ENCODE measurements at regions not wholly inside any gene's neighbourhood (a gene's known extent, or its start where the extent isn't known, plus 50 kb on each side); places are given as distances from the start of the nearest gene placed in this dataset.

- DNase-seq (ENCODE audit: low read depth in 1 of 2, low spot score in 1 of 2) (no peak), FAIRE-seq (peak; percentile 36), ATAC-seq (no peak)
- WGBS (ENCODE audit: missing lambda C conversion rate) = 52% methylated on average over 2 of the region's 2 CpGs
- no peak overlapping the region for H3K4me3 ChIP-seq
- H3K27ac ChIP-seq = no peak overlapping the region
- TF ChIP-seq ZC3H11A (IDR thresholded peaks at IDR 0.05) (no peak), ESRRA (IDR thresholded peaks at IDR 0.05; ENCODE audit: borderline replicate concordance, low read length) (no peak), FOXS1 (CRISPR knock-in tag; IDR thresholded peaks at IDR 0.05) (no peak), EHMT2 (IDR thresholded peaks at IDR 0.05; ENCODE audit: low read depth) (no peak), MAZ (IDR thresholded peaks at IDR 0.05; ENCODE audit: borderline replicate concordance, low read depth, low read length) (no peak)
- TF ChIP-seq, protein P1, sequence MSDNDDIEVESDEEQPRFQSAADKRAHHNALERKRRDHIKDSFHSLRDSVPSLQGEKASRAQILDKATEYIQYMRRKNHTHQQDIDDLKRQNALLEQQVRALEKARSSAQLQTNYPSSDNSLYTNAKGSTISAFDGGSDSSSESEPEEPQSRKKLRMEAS (IDR thresholded peaks at IDR 0.05) = no peak
- TF ChIP-seq, protein P2, sequence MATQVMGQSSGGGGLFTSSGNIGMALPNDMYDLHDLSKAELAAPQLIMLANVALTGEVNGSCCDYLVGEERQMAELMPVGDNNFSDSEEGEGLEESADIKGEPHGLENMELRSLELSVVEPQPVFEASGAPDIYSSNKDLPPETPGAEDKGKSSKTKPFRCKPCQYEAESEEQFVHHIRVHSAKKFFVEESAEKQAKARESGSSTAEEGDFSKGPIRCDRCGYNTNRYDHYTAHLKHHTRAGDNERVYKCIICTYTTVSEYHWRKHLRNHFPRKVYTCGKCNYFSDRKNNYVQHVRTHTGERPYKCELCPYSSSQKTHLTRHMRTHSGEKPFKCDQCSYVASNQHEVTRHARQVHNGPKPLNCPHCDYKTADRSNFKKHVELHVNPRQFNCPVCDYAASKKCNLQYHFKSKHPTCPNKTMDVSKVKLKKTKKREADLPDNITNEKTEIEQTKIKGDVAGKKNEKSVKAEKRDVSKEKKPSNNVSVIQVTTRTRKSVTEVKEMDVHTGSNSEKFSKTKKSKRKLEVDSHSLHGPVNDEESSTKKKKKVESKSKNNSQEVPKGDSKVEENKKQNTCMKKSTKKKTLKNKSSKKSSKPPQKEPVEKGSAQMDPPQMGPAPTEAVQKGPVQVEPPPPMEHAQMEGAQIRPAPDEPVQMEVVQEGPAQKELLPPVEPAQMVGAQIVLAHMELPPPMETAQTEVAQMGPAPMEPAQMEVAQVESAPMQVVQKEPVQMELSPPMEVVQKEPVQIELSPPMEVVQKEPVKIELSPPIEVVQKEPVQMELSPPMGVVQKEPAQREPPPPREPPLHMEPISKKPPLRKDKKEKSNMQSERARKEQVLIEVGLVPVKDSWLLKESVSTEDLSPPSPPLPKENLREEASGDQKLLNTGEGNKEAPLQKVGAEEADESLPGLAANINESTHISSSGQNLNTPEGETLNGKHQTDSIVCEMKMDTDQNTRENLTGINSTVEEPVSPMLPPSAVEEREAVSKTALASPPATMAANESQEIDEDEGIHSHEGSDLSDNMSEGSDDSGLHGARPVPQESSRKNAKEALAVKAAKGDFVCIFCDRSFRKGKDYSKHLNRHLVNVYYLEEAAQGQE (IDR thresholded peaks at IDR 0.05) = no peak
- no peaks in the 10 kb centered on the region for H3K4me1 ChIP-seq
- ChIA-PET CTCF (no interaction called here), POLR2A (no interaction called here)
- H3K4me2 ChIP-seq = no peak overlapping the region
- H3K9me3 ChIP-seq = no peaks in the 10 kb centered on the region
Measured at GRCh38 chr14:53626761-53627160, 329.9 kb downstream of the BMP4 start.

DNA sequence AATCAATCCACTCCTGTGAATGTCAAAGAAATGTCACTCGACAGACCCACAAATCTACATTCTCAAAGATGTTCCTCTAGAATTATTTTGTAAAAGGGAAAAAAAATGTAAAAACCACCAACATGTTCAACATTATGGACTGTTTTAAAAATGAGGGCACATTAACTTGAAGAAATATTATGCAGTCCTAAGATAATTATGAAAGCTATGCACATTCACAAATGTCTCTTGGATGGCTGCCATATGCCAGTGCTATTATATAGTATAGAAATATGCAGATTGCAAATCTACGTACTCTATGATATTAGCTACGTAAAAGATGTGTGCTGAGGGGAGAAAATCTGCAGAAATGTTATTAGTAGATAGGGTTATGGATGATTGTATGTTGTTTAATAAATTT lies 334.2 kb downstream of the BMP4 start:
- ChIA-PET POLR2A (no interaction called here), CTCF (no interaction called here)
- Histone ChIP-seq H3K4me1 (no peaks in the 10 kb centered on the region), H3K4me2 (no peak overlapping the region), H3K9me3 (no peaks in the 10 kb centered on the region), H3K4me3 (no peak overlapping the region), H3K27ac (no peak overlapping the region)
- WGBS (ENCODE audit: missing lambda C conversion rate) = 89% methylated on average over 3 of the region's 3 CpGs
- no peak for TF ChIP-seq BHLHE40 (IDR thresholded peaks at IDR 0.05; ENCODE audit: low read depth, low read length)
- TF ChIP-seq HOXB13 (CRISPR knock-in tag; IDR thresholded peaks at IDR 0.05; ENCODE audit: low read depth) = no peak
- TF ChIP-seq NR3C1 (IDR thresholded peaks at IDR 0.05) = no peak
- no peak for TF ChIP-seq CEBPB (IDR thresholded peaks at IDR 0.05)
- no peak for TF ChIP-seq ZSCAN20 (CRISPR knock-in tag; IDR thresholded peaks at IDR 0.05)
- TF ChIP-seq, protein P1 (IDR thresholded peaks at IDR 0.05) = no peak
- TF ChIP-seq MAZ (IDR thresholded peaks at IDR 0.05; ENCODE audit: borderline replicate concordance, low read depth, low read length) = no peak
- no peak for TF ChIP-seq GATA3 (IDR thresholded peaks at IDR 0.05; ENCODE audit: borderline replicate concordance)
- no peak for TF ChIP-seq SREBF2 (IDR thresholded peaks at IDR 0.05)
- no peak for TF ChIP-seq TFCP2L1 (CRISPR knock-in tag; IDR thresholded peaks at IDR 0.05)
- no peak for TF ChIP-seq HOXB5 (CRISPR knock-in tag; IDR thresholded peaks at IDR 0.05)
- TF ChIP-seq, protein P3, sequence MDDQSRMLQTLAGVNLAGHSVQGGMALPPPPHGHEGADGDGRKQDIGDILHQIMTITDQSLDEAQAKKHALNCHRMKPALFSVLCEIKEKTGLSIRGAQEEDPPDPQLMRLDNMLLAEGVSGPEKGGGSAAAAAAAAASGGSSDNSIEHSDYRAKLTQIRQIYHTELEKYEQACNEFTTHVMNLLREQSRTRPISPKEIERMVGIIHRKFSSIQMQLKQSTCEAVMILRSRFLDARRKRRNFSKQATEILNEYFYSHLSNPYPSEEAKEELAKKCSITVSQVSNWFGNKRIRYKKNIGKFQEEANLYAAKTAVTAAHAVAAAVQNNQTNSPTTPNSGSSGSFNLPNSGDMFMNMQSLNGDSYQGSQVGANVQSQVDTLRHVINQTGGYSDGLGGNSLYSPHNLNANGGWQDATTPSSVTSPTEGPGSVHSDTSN (IDR thresholded peaks at IDR 0.05) = no peak
- no peak for TF ChIP-seq CBX8 (IDR thresholded peaks at IDR 0.05)
- no peak for TF ChIP-seq ESRRA (IDR thresholded peaks at IDR 0.05; ENCODE audit: borderline replicate concordance, low read length)
- TF ChIP-seq E2F6 (IDR thresholded peaks at IDR 0.05; ENCODE audit: borderline replicate concordance, low read depth) = no peak
- TF ChIP-seq POLR2A (IDR thresholded peaks at IDR 0.05; ENCODE audit: low read length) = no peak
- TF ChIP-seq TP53 (CRISPR knock-in tag; IDR thresholded peaks at IDR 0.05) = no peak
- FAIRE-seq = no peak
- DNase-seq (ENCODE audit: low read depth in 1 of 2, low spot score in 1 of 2) = no peak
- no peak for ATAC-seq

All from A549 (cell line).